ENCODE measurements at regions not wholly inside any gene's neighbourhood (a gene's known extent, or its start where the extent isn't known, plus 50 kb on each side); places are given as distances from the start of the nearest gene placed in this dataset.

- no peak for TF ChIP-seq EZH2 (IDR thresholded peaks at IDR 0.05)
- TF ChIP-seq FOXP2 (optimal IDR thresholded peaks at IDR 0.05; ENCODE audit: control extremely low read depth, extremely low read length, insufficient read depth), result no peak
Observed at GRCh38 chr11:119910650-119911049, 181.7 kb upstream of the NECTIN1 start.

Measured in SK-N-MC (cell line).